IPS-18c (cell line): ENCODE measurements at regions not wholly inside any gene's neighbourhood (a gene's known extent, or its start where the extent isn't known, plus 50 kb on each side); places are given as distances from the start of the nearest gene placed in this dataset.

ENCODE experiments used
- H3K4me3 ChIP-seq: 2 replicates; pipeline ENCODE4 v1.7.0; 2013; ENCODE audit warnings: low read depth, mild to moderate bottlenecking, low read length, moderate library complexity; ENCODE audit not compliant: insufficient read depth
- H3K9me3 ChIP-seq: one replicate; pipeline ENCODE4 v1.6.1; 2013; ENCODE audit warnings: mild to moderate bottlenecking, low read length, moderate library complexity; ENCODE audit not compliant: control insufficient read depth, insufficient read depth

GRCh38 chr7:35581605-35582210 lies 113.2 kb downstream of the HERPUD2 start:
- H3K4me3 ChIP-seq: no peak overlapping the region
- no peaks in the 10 kb centered on the region for H3K9me3 ChIP-seq

- no peaks in the 10 kb centered on the region for H3K9me3 ChIP-seq
Observed at GRCh38 chr7:35576031-35576573, 118.8 kb downstream of the HERPUD2 start.

GRCh38 chr7:35571611-35572240 lies 123.2 kb downstream of the HERPUD2 start:
- Histone ChIP-seq H3K9me3 (no peaks in the 10 kb centered on the region), H3K4me3 (no peak overlapping the region)

More at GRCh38 chr7:35576031-35576573, 118.8 kb downstream of the HERPUD2 start:
- H3K4me3 ChIP-seq: no peak overlapping the region

GRCh38 chr7:35570937-35571336 lies 124.0 kb downstream of the HERPUD2 start:
- H3K9me3 ChIP-seq: no peaks in the 10 kb centered on the region

GRCh38 chr7:35565927-35566326 lies 129.0 kb downstream of the HERPUD2 start:
- no peaks in the 10 kb centered on the region for H3K9me3 ChIP-seq

More at GRCh38 chr7:35570937-35571336, 124.0 kb downstream of the HERPUD2 start:
- H3K4me3 ChIP-seq: no peak overlapping the region

GRCh38 chr7:35558841-35559240 lies 136.1 kb downstream of the HERPUD2 start:
- H3K9me3 ChIP-seq: no peaks in the 10 kb centered on the region
- no peak overlapping the region for H3K4me3 ChIP-seq

More at GRCh38 chr7:35565927-35566326, 129.0 kb downstream of the HERPUD2 start:
- H3K4me3 ChIP-seq: no peak overlapping the region

- H3K9me3 ChIP-seq: no peaks in the 10 kb centered on the region
- H3K4me3 ChIP-seq: no peak overlapping the region
Observed at GRCh38 chr7:35556515-35557471, 138.1 kb downstream of the HERPUD2 start.

- Histone ChIP-seq H3K9me3 (no peaks in the 10 kb centered on the region), H3K4me3 (no peak overlapping the region)
Observed at GRCh38 chr7:35555934-35556333, 139.0 kb downstream of the HERPUD2 start.

GRCh38 chr7:35555386-35555785 lies 139.5 kb downstream of the HERPUD2 start:
- no peaks in the 10 kb centered on the region for H3K9me3 ChIP-seq
- H3K4me3 ChIP-seq: no peak overlapping the region

- H3K4me3 ChIP-seq: no peak overlapping the region
- H3K9me3 ChIP-seq: no peaks in the 10 kb centered on the region
Observed at GRCh38 chr7:35553519-35553918, 141.4 kb downstream of the HERPUD2 start.

- Histone ChIP-seq H3K4me3 (no peak overlapping the region), H3K9me3 (no peaks in the 10 kb centered on the region)
Observed at GRCh38 chr7:35552691-35553090, 142.2 kb downstream of the HERPUD2 start.

GRCh38 chr7:35551321-35552081 lies 143.4 kb downstream of the HERPUD2 start:
- Histone ChIP-seq H3K9me3 (no peaks in the 10 kb centered on the region), H3K4me3 (no peak overlapping the region)

GRCh38 chr7:35550831-35551230 lies 144.1 kb downstream of the HERPUD2 start:
- Histone ChIP-seq H3K9me3 (no peaks in the 10 kb centered on the region), H3K4me3 (no peak overlapping the region)

- Histone ChIP-seq H3K9me3 (no peaks in the 10 kb centered on the region), H3K4me3 (no peak overlapping the region)
Observed at GRCh38 chr7:35549781-35550180, 145.2 kb downstream of the HERPUD2 start.

- Histone ChIP-seq H3K4me3 (no peak overlapping the region), H3K9me3 (no peaks in the 10 kb centered on the region)
Observed at GRCh38 chr7:35548291-35548690, 146.6 kb downstream of the HERPUD2 start.

GRCh38 chr7:35546691-35547429 lies 148.1 kb downstream of the HERPUD2 start:
- Histone ChIP-seq H3K9me3 (no peaks in the 10 kb centered on the region), H3K4me3 (no peak overlapping the region)
